Endothelial cell of umbilical vein (primary cell): ENCODE measurements at regions not wholly inside any gene's neighbourhood (a gene's known extent, or its start where the extent isn't known, plus 50 kb on each side); places are given as distances from the start of the nearest gene placed in this dataset.

Experiments
- BruUV-seq: library from RNA; stranded (reverse); fragments of 400-500 nt; replicated peaks from 2 replicates; lab custom pipeline; 2021; lab: Mats Ljungman, UMichigan
- CTCF ChIA-PET: fragments of 300-600, 350-600 bp; sonication (Branson Sonifier 250); formaldehyde crosslinking; loops from one replicate; lab custom pipeline; 2021; ENCODE audit warnings: antibody characterized with exemption, inconsistent platforms; lab: Charles Lee
- POLR2A ChIA-PET: fragments of 300-600, 350-600 bp; sonication (Branson Sonifier 250); formaldehyde crosslinking; loops from one replicate; lab custom pipeline; 2021; ENCODE audit warnings: antibody characterized with exemption, inconsistent platforms; lab: Charles Lee
- DNase-seq: peaks from one replicate; pipeline ENCODE4 v3.0.0-alpha.2; 2011; ENCODE audit warnings: low read depth, low spot score
- FAIRE-seq: peaks from 2 replicates; lab custom pipeline; 2011; peaks lifted over from hg19 to GRCh38; lab: Jason Lieb, UNC
- H2AFZ ChIP-seq: 2 replicates; pipeline ENCODE4 v1.6.0; 2012; ENCODE audit warnings: low read depth, low read length, control low read depth, inconsistent platforms
- H3K27ac ChIP-seq: 2 replicates; pipeline ENCODE4 v1.5.1; 2011; ENCODE audit warnings: low read depth, mild to moderate bottlenecking, control low read depth, low read length, moderate library complexity; ENCODE audit not compliant: insufficient read depth
- H3K27me3 ChIP-seq, 2 experiments: 2 replicates each; pipeline versions ENCODE4 v1.6.0 to v1.6.1; 2011; ENCODE audit warnings: low read length in 2 of 2, mixed read lengths in 1 of 2; ENCODE audit not compliant: control insufficient read depth in 2 of 2, insufficient read depth in 2 of 2
- H3K36me3 ChIP-seq, 2 experiments: 2 replicates in 1 of 2; 3 replicates in 1 of 2; pipeline ENCODE4 v1.5.1; 2011; ENCODE audit warnings: low read length in 2 of 2, mild to moderate bottlenecking in 1 of 2, moderate library complexity in 1 of 2; ENCODE audit not compliant: control insufficient read depth in 2 of 2, insufficient read depth in 2 of 2; ENCODE audit errors: extremely low read depth in 1 of 2
- H3K4me1 ChIP-seq: 3 replicates; pipeline ENCODE4 v1.5.1; 2011; ENCODE audit warnings: mild to moderate bottlenecking, low read length; ENCODE audit not compliant: control insufficient read depth, insufficient read depth; ENCODE audit errors: extremely low read depth
- H3K4me2 ChIP-seq: 2 replicates; pipeline ENCODE4 v1.6.1; 2011; ENCODE audit warnings: low read length, control low read depth, mixed read lengths; ENCODE audit not compliant: insufficient read depth
- H3K4me3 ChIP-seq, 3 experiments: fragments of 200-600 bp in 1 of 3; sonication (generic), shearing (Covaris generic) in 1 of 3; replicated peaks in 1 of 3; 2 replicates each; pipeline ENCODE4 v1.5.1; 2011 to 2016; ENCODE audit warnings: control low read depth in 3 of 3, low read length in 3 of 3, mild to moderate bottlenecking in 2 of 3, inconsistent platforms in 1 of 3, low read depth in 1 of 3, moderate library complexity in 1 of 3; ENCODE audit not compliant: insufficient read depth in 1 of 3
- H3K79me2 ChIP-seq: 2 replicates; pipeline ENCODE4 v1.6.0; 2012; ENCODE audit warnings: low read length, inconsistent platforms; ENCODE audit not compliant: control insufficient read depth, insufficient read depth
- H3K9ac ChIP-seq: replicated peaks from 2 replicates; pipeline ENCODE3; 2011; ENCODE audit warnings: low read length, control low read depth; ENCODE audit not compliant: insufficient read depth; ENCODE audit errors: extremely low read depth
- H3K9me1 ChIP-seq: replicated peaks from 3 replicates; pipeline ENCODE4 v1.6.0; 2011; ENCODE audit warnings: mild to moderate bottlenecking, low read length; ENCODE audit not compliant: control insufficient read depth, insufficient read depth; ENCODE audit errors: extremely low read depth
- H3K9me3 ChIP-seq: replicated peaks from 2 replicates; pipeline ENCODE4 v1.5.1; 2012; ENCODE audit warnings: low read length, inconsistent platforms; ENCODE audit not compliant: control insufficient read depth, insufficient read depth
- H4K20me1 ChIP-seq: replicated peaks from 2 replicates; pipeline ENCODE3; 2011; ENCODE audit warnings: mild to moderate bottlenecking, low read length; ENCODE audit not compliant: control insufficient read depth, insufficient read depth; ENCODE audit errors: extremely low read depth
- EZH2 ChIP-seq: IDR thresholded peaks from 2 replicates; pipeline ENCODE4 v1.6.1; 2012; ENCODE audit warnings: borderline replicate concordance, low read depth, mild to moderate bottlenecking, moderate library complexity, low read length, inconsistent platforms; ENCODE audit not compliant: severe bottlenecking
- FOS ChIP-seq: IDR thresholded peaks from 2 replicates; pipeline ENCODE4 v1.6.1; 2011; ENCODE audit warnings: mild to moderate bottlenecking, low read length, moderate library complexity, borderline replicate concordance; ENCODE audit not compliant: insufficient read depth
- GATA2 ChIP-seq: IDR thresholded peaks from 2 replicates; pipeline ENCODE4 v1.7.0; 2011; ENCODE audit warnings: low read depth, mild to moderate bottlenecking, moderate library complexity, mixed read lengths, low read length; ENCODE audit not compliant: insufficient read length, insufficient read depth
- JUN ChIP-seq: IDR thresholded peaks from 2 replicates; pipeline ENCODE4 v1.6.1; 2011; ENCODE audit warnings: borderline replicate concordance, low read depth; ENCODE audit not compliant: insufficient read length, insufficient read depth
- MAX ChIP-seq: IDR thresholded peaks from 2 replicates; pipeline ENCODE4 v1.6.1; 2011; ENCODE audit not compliant: insufficient read depth, insufficient read length
- MYC ChIP-seq: IDR thresholded peaks from one replicate; pipeline ENCODE4 v1.6.1; 2011; ENCODE audit warnings: mild to moderate bottlenecking, low read depth, low read length
- POLR2A ChIP-seq: IDR thresholded peaks from 2 replicates; pipeline ENCODE4 v1.6.1; 2012; ENCODE audit warnings: low read depth, mild to moderate bottlenecking, control low read depth, low read length
- POLR2AphosphoS5 ChIP-seq: IDR thresholded peaks from 2 replicates; pipeline ENCODE4 v1.6.1; 2012; ENCODE audit warnings: low read depth, mild to moderate bottlenecking, control low read depth, low read length, moderate library complexity; ENCODE audit not compliant: insufficient read depth
- dilution Hi-C: fragments of 300-500 bp; cut with MboI; formaldehyde crosslinking; loops from one replicate; pipeline ENCODE4 v1.15.0; 2019; ENCODE audit warnings: low sequenced_read_pairs; ENCODE audit not compliant: extremely low pct_ligation_motif_present
- intact Hi-C: fragments of 100-400 bp; cut with micrococcal nuclease; formaldehyde crosslinking; loops from one replicate; pipeline ENCODE4 v1.10.0; 2022
- TF ChIP-seq, protein P1 (sequence below), 2 donors: IDR thresholded peaks; 1 replicate in 1 of 2; 2 replicates in 1 of 2; pipeline ENCODE4 v1.5.1; 2011; ENCODE audit warnings: low read length in 2 of 2, mild to moderate bottlenecking in 2 of 2, moderate library complexity in 2 of 2, control low read depth in 1 of 2, inconsistent platforms in 1 of 2, low read depth in 1 of 2; ENCODE audit not compliant: insufficient read depth in 1 of 2; ENCODE audit errors: extremely low read depth in 1 of 2

DNA sequence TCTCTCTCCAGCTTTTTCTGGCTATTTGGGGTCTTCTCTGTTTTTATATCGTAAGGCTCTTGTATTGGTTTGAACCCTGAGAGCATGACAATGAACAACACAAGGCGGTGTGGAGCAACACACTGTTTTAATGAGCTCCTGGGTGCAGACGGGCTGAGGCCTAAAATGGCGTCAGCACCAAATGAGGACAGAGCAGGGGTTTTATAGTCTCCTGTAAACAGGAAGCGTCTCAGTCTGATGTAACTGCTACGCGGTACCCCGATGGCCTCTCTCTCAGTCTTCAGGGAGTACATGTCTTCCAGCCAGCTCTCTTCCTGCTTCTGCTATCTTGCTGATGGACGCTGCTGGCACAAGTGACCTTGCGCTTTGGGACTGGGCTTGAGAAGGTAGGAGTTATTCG is 95.9 kb upstream of the CCDC71L start:
- intact Hi-C loops (no loop called here), dilution Hi-C loops (no loop called here)
- Histone ChIP-seq H3K9me1 (no peaks in the 10 kb centered on the region), H3K27ac (no peak overlapping the region), H4K20me1 (no peaks in the 10 kb centered on the region), H2AFZ (peak overlapping the region; percentile 34), H3K79me2 (no peaks in the 10 kb centered on the region), H3K4me3 (no peak overlapping the region), H3K9ac (no peak overlapping the region), H3K4me1 (no peaks in the 10 kb centered on the region), H3K9me3 (no peaks in the 10 kb centered on the region), H3K4me2 (no peak overlapping the region), H3K27me3 (no peaks in the 10 kb centered on the region), H3K36me3 (no peaks in the 10 kb centered on the region)
- POLR2A ChIA-PET = no interaction called here
- CTCF ChIA-PET = interaction anchor here (0.9 to 2.4 kb wide), 3 partner anchors 10 to 214 kb away, joined by 4 to 7 read pairs (median 5); no protein-coding TSS in a partner anchor
- no TSS peak for BruUV-seq
- DNase-seq (no peak), FAIRE-seq (no peak)
- TF ChIP-seq JUN = no peak
- TF ChIP-seq, protein P1, sequence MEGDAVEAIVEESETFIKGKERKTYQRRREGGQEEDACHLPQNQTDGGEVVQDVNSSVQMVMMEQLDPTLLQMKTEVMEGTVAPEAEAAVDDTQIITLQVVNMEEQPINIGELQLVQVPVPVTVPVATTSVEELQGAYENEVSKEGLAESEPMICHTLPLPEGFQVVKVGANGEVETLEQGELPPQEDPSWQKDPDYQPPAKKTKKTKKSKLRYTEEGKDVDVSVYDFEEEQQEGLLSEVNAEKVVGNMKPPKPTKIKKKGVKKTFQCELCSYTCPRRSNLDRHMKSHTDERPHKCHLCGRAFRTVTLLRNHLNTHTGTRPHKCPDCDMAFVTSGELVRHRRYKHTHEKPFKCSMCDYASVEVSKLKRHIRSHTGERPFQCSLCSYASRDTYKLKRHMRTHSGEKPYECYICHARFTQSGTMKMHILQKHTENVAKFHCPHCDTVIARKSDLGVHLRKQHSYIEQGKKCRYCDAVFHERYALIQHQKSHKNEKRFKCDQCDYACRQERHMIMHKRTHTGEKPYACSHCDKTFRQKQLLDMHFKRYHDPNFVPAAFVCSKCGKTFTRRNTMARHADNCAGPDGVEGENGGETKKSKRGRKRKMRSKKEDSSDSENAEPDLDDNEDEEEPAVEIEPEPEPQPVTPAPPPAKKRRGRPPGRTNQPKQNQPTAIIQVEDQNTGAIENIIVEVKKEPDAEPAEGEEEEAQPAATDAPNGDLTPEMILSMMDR (IDR thresholded peaks at IDR 0.05; ENCODE audit: extremely low read depth in 1 of 2, insufficient read depth in 1 of 2, low read depth in 1 of 2, low read length in 2 of 2) = no peak
- no peak for TF ChIP-seq EZH2
- TF ChIP-seq POLR2AphosphoS5 = no peak
- TF ChIP-seq POLR2A = no peak
- no peak for TF ChIP-seq GATA2
- no peak for TF ChIP-seq MYC
- no peak for TF ChIP-seq FOS
- TF ChIP-seq MAX = no peak
